ENCODE measurements at regions not wholly inside any gene's neighbourhood (a gene's known extent, or its start where the extent isn't known, plus 50 kb on each side); places are given as distances from the start of the nearest gene placed in this dataset.

GRCh38 chr6:164230804-164231203 is 816.3 kb downstream of the QKI start:
- no peak for DNase-seq (ENCODE audit: low read depth)

- no peak for DNase-seq (ENCODE audit: low read depth)
These were observed 815.7 kb downstream of the QKI start for GRCh38 chr6:164230259-164230658.

- no peak for DNase-seq (ENCODE audit: low read depth)
These were observed 815.2 kb downstream of the QKI start for GRCh38 chr6:164229716-164230115.

- no peak for DNase-seq (ENCODE audit: low read depth)
These were observed 813.5 kb downstream of the QKI start for GRCh38 chr6:164227952-164228522.

GRCh38 chr6:164216839-164217238 is 802.3 kb downstream of the QKI start:
- no peak for DNase-seq (ENCODE audit: low read depth)

- no peak for DNase-seq (ENCODE audit: low read depth)
These were observed 801.9 kb downstream of the QKI start for GRCh38 chr6:164216368-164216767.

GRCh38 chr6:164214066-164214465 is 799.5 kb downstream of the QKI start:
- DNase-seq (ENCODE audit: low read depth): no peak

- DNase-seq (ENCODE audit: low read depth): no peak
These were observed 796.7 kb downstream of the QKI start for GRCh38 chr6:164211254-164211653.

- no peak for DNase-seq (ENCODE audit: low read depth)
These were observed 796.3 kb downstream of the QKI start for GRCh38 chr6:164210783-164211182.

- no peak for DNase-seq (ENCODE audit: low read depth)
These were observed 795.8 kb downstream of the QKI start for GRCh38 chr6:164210323-164210722.

GRCh38 chr6:164208371-164208770 is 793.9 kb downstream of the QKI start:
- no peak for DNase-seq (ENCODE audit: low read depth)

GRCh38 chr6:164206807-164207423 is 792.4 kb downstream of the QKI start:
- DNase-seq (ENCODE audit: low read depth): no peak

- DNase-seq (ENCODE audit: low read depth): no peak
These were observed 785.6 kb downstream of the QKI start for GRCh38 chr6:164200071-164200470.

GRCh38 chr6:164195942-164196281 is 781.4 kb downstream of the QKI start:
- DNase-seq (ENCODE audit: low read depth): no peak

GRCh38 chr6:164195278-164195941 is 780.9 kb downstream of the QKI start:
- peak; percentile 14 for DNase-seq (ENCODE audit: low read depth)

GRCh38 chr6:164188861-164189260 is 774.3 kb downstream of the QKI start:
- DNase-seq (ENCODE audit: low read depth): no peak

- DNase-seq (ENCODE audit: low read depth): no peak
These were observed 771.0 kb downstream of the QKI start for GRCh38 chr6:164185471-164185871.

GRCh38 chr6:164184410-164184809 is 769.9 kb downstream of the QKI start:
- no peak for DNase-seq (ENCODE audit: low read depth)

- no peak for DNase-seq (ENCODE audit: low read depth)
These were observed 769.1 kb downstream of the QKI start for GRCh38 chr6:164183556-164184123.

- no peak for DNase-seq (ENCODE audit: low read depth)
These were observed 764.3 kb downstream of the QKI start for GRCh38 chr6:164178679-164179332.

- DNase-seq (ENCODE audit: low read depth): no peak
These were observed 754.8 kb downstream of the QKI start for GRCh38 chr6:164169355-164169754.

GRCh38 chr6:164168595-164168994 is 754.1 kb downstream of the QKI start:
- DNase-seq (ENCODE audit: low read depth): no peak

Measured in forelimb muscle (tissue), 1 donor.